ENCODE measurements at regions not wholly inside any gene's neighbourhood (a gene's known extent, or its start where the extent isn't known, plus 50 kb on each side); places are given as distances from the start of the nearest gene placed in this dataset.
"Not testable (repeated sequence)": the region's sequence is repeated elsewhere in the genome, so short reads cannot be mapped to it uniquely, and the experiment has no call there.

DNA sequence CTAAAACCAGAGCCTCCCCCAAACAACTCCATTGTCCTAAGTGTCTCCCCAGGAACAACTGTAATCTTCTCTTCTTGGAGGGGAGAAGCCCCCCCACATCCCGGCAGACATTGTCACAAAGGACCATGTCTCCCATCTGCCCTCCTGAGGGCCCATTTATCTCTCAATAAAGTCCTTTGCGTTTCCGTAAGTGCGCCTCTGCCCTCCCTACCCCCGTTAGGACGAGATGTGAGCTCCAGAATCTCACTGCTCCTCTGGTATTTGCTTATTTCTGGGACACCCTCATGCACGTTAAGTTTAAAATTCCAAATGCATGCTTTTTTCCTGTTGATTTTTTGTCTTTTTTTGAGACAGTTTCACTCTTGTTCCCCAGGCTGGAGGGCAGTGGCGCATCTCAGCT, 52.3 kb upstream of the SFSWAP start:
- H3K4me3 Mint-ChIP-seq (ENCODE audit: low read depth); H3K27ac Mint-ChIP-seq; H3K4me1 Mint-ChIP-seq (ENCODE audit: low read depth): not testable (repeated sequence)

DNA sequence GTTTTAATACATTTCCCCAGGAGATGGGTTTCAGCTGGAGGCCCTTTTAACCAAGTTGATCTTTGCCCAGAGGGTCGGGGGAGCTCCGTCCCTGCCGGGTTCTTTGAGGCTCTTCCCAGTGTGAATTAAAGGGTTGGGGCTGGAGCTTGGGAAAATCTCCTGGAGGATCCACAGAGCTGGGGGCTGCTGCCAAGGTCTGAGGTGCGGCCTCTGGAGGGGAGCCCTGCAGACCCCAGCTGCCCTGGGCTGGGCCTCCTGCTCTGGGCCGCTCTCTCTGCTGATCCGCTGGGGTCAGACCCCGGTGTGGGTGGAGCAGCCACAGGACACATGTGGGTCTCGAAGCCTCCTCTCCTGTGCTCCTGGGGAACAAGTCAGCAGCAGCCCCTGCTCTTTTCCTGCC, 51.4 kb upstream of the SFSWAP start:
- H3K27me3 Mint-ChIP-seq: peaks cover 15% of the 10 kb centered on the region
- H3K4me1 Mint-ChIP-seq (ENCODE audit: low read depth); H3K36me3 Mint-ChIP-seq (ENCODE audit: insufficient read depth); H3K27ac Mint-ChIP-seq; DNase-seq (ENCODE audit: low spot score, unreplicated experiment); H3K9me3 Mint-ChIP-seq (ENCODE audit: low read depth); H3K4me3 Mint-ChIP-seq (ENCODE audit: low read depth): not testable (repeated sequence)

More for the DNA sequence above, 52.3 kb upstream of the SFSWAP start:
- not testable (repeated sequence) for H3K36me3 Mint-ChIP-seq (ENCODE audit: insufficient read depth); H3K9me3 Mint-ChIP-seq (ENCODE audit: low read depth); DNase-seq (ENCODE audit: low spot score, unreplicated experiment)
- peaks cover 15% of the 10 kb centered on the region for H3K27me3 Mint-ChIP-seq

DNA sequence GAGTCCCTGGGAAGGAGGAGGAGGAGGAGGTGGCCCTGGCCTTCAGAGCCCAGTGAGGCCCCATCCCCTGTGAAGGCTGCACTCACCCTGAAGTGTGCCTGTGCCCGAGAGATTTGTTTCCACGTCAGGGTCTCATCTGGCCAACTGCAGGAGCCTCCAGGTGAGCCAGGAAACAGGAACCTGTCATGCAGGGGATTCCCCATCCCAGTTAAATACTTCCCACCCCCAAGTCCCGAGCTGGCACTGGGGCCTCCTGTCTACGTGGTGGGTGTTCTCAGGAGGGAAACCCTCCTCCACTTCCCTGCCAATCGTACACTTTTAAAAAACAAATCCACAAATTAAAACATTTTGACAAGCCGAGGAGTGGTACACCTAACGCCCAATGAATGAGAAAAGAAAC, 50.9 kb upstream of the SFSWAP start:
- not testable (repeated sequence) for H3K9me3 Mint-ChIP-seq (ENCODE audit: low read depth); H3K36me3 Mint-ChIP-seq (ENCODE audit: insufficient read depth); H3K4me1 Mint-ChIP-seq (ENCODE audit: low read depth); DNase-seq (ENCODE audit: low spot score, unreplicated experiment); H3K4me3 Mint-ChIP-seq (ENCODE audit: low read depth); H3K27ac Mint-ChIP-seq
- H3K27me3 Mint-ChIP-seq: peaks cover 15% of the 10 kb centered on the region

DNA sequence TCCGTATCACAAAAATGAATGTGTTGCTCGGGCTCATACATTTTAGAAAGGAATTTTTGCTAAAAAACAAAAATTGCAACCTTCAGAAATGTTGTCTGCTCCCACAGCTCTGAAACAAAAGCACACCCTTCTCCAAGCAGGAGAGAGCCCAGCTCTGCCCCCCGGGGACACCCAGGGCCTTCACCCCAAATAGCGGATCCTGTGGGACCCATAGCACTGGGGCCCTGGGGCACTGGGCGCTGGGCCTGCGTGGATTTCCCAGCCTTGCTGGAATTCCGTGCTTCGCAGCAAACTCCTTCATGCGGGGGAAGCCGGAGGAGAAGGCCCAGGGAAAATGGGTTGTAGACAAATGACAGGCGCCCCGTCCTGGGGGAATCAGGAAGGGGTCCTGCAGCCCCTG, 50.5 kb upstream of the SFSWAP start:
- H3K36me3 Mint-ChIP-seq (ENCODE audit: insufficient read depth); H3K27ac Mint-ChIP-seq; H3K4me1 Mint-ChIP-seq (ENCODE audit: low read depth); DNase-seq (ENCODE audit: low spot score, unreplicated experiment); H3K9me3 Mint-ChIP-seq (ENCODE audit: low read depth); H3K4me3 Mint-ChIP-seq (ENCODE audit: low read depth): not testable (repeated sequence)
- H3K27me3 Mint-ChIP-seq: peaks cover 15% of the 10 kb centered on the region
